ENCODE measurements at regions not wholly inside any gene's neighbourhood (a gene's known extent, or its start where the extent isn't known, plus 50 kb on each side); places are given as distances from the start of the nearest gene placed in this dataset.

DNA sequence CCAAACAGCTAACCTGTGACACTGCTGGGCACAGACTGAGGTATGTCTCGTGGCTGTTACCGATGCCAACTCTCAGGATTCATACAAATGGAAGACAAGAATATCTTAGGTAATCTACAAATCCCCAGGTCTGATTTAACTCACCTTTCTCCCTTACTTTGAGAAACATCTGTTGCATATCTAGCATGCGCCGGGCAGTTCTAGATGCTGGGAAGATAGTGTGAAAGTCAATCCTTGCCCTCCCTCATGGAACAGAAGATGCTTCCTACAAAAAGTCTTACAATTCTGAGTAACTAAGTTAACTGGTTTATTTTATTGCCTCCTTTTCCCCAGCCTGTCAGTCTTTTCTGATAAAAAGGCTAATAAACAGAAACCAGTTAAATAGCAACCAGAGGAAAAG, 212.2 kb upstream of the FAT1 start:
- Histone ChIP-seq H3K27me3 (ENCODE audit: control insufficient read depth in 2 of 2, insufficient read depth in 2 of 2, low read length in 2 of 2) (no peaks in the 10 kb centered on the region), H3K79me2 (ENCODE audit: insufficient read depth, low read length) (no peaks in the 10 kb centered on the region), H4K20me1 (ENCODE audit: insufficient read depth, low read length) (no peaks in the 10 kb centered on the region), H3K27ac (ENCODE audit: low read depth in 1 of 2, low read length in 2 of 2) (no peak overlapping the region), H2AFZ (ENCODE audit: insufficient read depth, low read depth, low read length, poor library complexity, severe bottlenecking) (no peak overlapping the region), H3K4me3 (replicated peaks in 1 of 3; ENCODE audit: low read depth in 2 of 3, low read length in 3 of 3) (no peak overlapping the region), H3K9ac (ENCODE audit: insufficient read depth, low read length, poor library complexity, severe bottlenecking) (no peak overlapping the region), H3K4me2 (replicated peaks; ENCODE audit: extremely low read depth, low read length, poor library complexity, severe bottlenecking) (no peak overlapping the region), H3K4me1 (ENCODE audit: control insufficient read depth in 1 of 2, insufficient read depth in 2 of 2, low read length in 2 of 2) (no peaks in the 10 kb centered on the region), H3K9me3 (replicated peaks in 1 of 2; ENCODE audit: control insufficient read depth in 1 of 2, insufficient read depth in 1 of 2, low read length in 2 of 2) (peaks cover 0 to 5% of the 10 kb centered on the region in 2 donors), H3K36me3 (replicated peaks in 1 of 2; ENCODE audit: control insufficient read depth in 1 of 2, insufficient read depth in 2 of 2, low read length in 2 of 2) (no peaks in the 10 kb centered on the region)
- no peak overlapping the region for H3K27ac Mint-ChIP-seq
- peaks cover 2 to 9% (median 6%) of the 10 kb centered on the region in 7 donors for H3K9me3 Mint-ChIP-seq
- H3K4me1 Mint-ChIP-seq, result no peaks in the 10 kb centered on the region
- DNase-seq, result no peak
- TF ChIP-seq, protein P1, sequence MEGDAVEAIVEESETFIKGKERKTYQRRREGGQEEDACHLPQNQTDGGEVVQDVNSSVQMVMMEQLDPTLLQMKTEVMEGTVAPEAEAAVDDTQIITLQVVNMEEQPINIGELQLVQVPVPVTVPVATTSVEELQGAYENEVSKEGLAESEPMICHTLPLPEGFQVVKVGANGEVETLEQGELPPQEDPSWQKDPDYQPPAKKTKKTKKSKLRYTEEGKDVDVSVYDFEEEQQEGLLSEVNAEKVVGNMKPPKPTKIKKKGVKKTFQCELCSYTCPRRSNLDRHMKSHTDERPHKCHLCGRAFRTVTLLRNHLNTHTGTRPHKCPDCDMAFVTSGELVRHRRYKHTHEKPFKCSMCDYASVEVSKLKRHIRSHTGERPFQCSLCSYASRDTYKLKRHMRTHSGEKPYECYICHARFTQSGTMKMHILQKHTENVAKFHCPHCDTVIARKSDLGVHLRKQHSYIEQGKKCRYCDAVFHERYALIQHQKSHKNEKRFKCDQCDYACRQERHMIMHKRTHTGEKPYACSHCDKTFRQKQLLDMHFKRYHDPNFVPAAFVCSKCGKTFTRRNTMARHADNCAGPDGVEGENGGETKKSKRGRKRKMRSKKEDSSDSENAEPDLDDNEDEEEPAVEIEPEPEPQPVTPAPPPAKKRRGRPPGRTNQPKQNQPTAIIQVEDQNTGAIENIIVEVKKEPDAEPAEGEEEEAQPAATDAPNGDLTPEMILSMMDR (IDR thresholded peaks at IDR 0.05), result no peak
- no peaks in the 10 kb centered on the region for H3K27me3 Mint-ChIP-seq (ENCODE audit: low read depth in 3 of 3)
- intact Hi-C loops (cut with micrococcal nuclease), result no loop called here
- no peaks in the 10 kb centered on the region for H3K36me3 Mint-ChIP-seq
- WGBS (ENCODE audit: insufficient coverage), result 90% methylated on average over 2 of the region's 4 CpGs
- H3K4me3 Mint-ChIP-seq, result no peak overlapping the region

DNA sequence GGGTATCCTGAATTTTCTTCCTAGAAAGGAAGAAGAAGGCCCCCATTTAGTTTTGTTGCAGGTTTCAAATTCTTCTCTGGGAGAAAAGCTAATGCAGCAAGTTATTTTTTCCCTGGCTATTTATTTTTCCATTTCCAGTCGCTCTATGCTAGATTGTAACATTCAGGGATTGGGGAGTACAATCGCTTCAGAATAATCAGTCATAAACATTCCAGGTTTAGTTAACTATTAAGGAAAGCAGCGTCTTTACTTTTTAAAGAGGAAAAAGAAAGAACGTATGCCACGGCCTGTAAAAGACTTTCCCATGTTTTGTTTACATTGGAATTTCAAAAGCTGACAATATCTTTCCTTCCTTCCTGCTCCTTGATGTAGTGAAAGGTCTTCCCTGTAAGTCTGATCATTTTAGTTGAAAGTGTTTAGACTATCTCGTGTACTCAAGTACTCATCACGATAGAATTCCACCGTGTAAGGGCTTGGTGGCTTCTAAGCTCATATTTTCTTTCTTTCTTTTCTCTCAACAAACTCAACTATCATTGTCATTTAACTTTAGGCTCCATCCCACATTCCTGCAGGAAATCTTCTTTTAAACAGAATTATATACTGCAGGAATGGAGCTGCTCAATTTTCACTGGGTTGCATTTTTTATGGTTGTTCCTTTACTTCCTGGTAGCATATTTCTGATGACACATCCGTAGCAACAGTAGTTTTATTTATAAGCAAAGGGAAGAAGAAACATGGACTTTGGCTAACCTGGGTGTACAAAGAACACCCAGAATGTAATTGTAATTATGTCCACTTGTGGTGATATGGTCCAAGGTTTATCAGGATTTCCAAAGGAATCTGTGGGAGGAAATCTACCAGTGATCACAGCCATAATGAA, 213.1 kb upstream of the FAT1 start:
- Mint-ChIP-seq H3K27ac (no peak overlapping the region), H3K4me3 (no peak overlapping the region), H3K36me3 (no peaks in the 10 kb centered on the region), H3K9me3 (peaks cover 2 to 9% (median 4%) of the 10 kb centered on the region in 7 donors), H3K27me3 (ENCODE audit: low read depth in 3 of 3) (no peaks in the 10 kb centered on the region), H3K4me1 (no peaks in the 10 kb centered on the region)
- Histone ChIP-seq H3K36me3 (replicated peaks in 1 of 2; ENCODE audit: control insufficient read depth in 1 of 2, insufficient read depth in 2 of 2, low read length in 2 of 2) (no peaks in the 10 kb centered on the region), H3K27me3 (ENCODE audit: control insufficient read depth in 2 of 2, insufficient read depth in 2 of 2, low read length in 2 of 2) (no peaks in the 10 kb centered on the region), H3K4me2 (replicated peaks; ENCODE audit: extremely low read depth, low read length, poor library complexity, severe bottlenecking) (no peak overlapping the region), H3K9ac (ENCODE audit: insufficient read depth, low read length, poor library complexity, severe bottlenecking) (no peak overlapping the region), H3K4me3 (replicated peaks in 1 of 3; ENCODE audit: low read depth in 2 of 3, low read length in 3 of 3) (no peak overlapping the region), H3K27ac (ENCODE audit: low read depth in 1 of 2, low read length in 2 of 2) (no peak overlapping the region), H3K79me2 (ENCODE audit: insufficient read depth, low read length) (no peaks in the 10 kb centered on the region), H4K20me1 (ENCODE audit: insufficient read depth, low read length) (no peaks in the 10 kb centered on the region), H2AFZ (ENCODE audit: insufficient read depth, low read depth, low read length, poor library complexity, severe bottlenecking) (no peak overlapping the region), H3K9me3 (replicated peaks in 1 of 2; ENCODE audit: control insufficient read depth in 1 of 2, insufficient read depth in 1 of 2, low read length in 2 of 2) (peaks cover 0 to 5% of the 10 kb centered on the region in 2 donors), H3K4me1 (ENCODE audit: control insufficient read depth in 1 of 2, insufficient read depth in 2 of 2, low read length in 2 of 2) (no peaks in the 10 kb centered on the region)
- intact Hi-C loops (cut with micrococcal nuclease), result no loop called here
- no peak for DNase-seq
- 67% methylated on average over 1 of the region's 9 CpGs for WGBS (ENCODE audit: insufficient coverage)
- TF ChIP-seq, protein P1 (IDR thresholded peaks at IDR 0.05), result no peak
